ENCODE measurements at regions not wholly inside any gene's neighbourhood (a gene's known extent, or its start where the extent isn't known, plus 50 kb on each side); places are given as distances from the start of the nearest gene placed in this dataset.
"Not testable (repeated sequence)": the region's sequence is repeated elsewhere in the genome, so short reads cannot be mapped to it uniquely, and the experiment has no call there.

DNA sequence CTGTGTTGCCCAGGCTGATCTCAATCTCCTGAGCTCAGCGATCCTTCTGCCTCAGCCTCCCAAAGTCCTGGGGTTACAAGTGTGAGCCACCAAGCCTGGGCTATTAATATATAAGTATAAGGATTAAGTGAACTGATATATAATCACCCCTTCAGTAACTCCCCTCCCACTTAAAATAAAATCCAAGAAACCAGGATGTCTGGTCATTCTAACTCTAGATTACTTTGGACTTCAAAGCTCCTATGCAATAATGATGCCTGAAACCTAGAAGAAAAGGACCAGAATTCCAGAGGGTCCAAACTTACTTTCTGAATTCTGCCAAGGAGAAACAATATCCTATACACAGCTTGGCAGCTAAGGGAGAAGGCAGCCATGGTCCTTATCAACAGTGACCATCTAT is 206.8 kb upstream of the ZNF217 start:
- DNase-seq: no peak

DNA sequence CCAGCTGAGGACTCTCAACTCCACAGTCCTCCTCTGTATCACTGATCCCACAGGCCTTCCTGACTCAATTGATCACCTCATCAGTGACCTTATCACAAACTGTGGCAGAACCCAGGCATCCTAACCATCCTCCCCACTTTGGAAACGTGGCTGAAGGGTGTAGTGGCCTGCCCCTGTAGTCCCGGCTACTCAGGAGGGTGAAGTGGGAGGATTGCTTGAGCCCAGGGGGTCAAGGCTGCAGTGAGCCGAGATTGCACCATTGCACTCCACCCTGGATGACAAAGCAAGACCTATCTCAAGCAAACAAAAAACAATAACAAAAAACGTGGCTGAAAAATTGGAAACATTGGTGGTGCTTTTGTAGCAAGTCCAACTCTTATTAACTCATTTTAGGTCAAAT is 203.4 kb upstream of the ZNF217 start:
- DNase-seq: no peak

DNA sequence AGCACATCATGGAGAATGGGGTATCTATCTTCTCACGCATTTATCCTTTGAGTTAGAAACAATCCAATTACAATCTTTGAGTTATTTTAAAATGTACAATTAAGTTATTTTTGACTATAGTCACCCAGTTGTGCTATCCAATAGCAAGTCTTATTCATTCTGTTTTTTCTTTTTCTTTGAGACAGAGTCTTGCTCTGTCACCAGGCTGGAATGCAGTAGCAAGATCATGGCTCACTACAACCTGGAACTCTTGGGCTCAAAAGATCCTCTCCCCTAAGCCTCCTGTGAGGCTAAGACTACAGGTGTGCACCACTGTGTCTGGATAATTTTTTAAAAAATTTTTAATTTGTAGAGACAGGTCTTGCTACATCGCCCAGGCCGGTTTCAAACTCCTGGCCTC is 201.5 kb upstream of the ZNF217 start:
- DNase-seq: no peak

DNA sequence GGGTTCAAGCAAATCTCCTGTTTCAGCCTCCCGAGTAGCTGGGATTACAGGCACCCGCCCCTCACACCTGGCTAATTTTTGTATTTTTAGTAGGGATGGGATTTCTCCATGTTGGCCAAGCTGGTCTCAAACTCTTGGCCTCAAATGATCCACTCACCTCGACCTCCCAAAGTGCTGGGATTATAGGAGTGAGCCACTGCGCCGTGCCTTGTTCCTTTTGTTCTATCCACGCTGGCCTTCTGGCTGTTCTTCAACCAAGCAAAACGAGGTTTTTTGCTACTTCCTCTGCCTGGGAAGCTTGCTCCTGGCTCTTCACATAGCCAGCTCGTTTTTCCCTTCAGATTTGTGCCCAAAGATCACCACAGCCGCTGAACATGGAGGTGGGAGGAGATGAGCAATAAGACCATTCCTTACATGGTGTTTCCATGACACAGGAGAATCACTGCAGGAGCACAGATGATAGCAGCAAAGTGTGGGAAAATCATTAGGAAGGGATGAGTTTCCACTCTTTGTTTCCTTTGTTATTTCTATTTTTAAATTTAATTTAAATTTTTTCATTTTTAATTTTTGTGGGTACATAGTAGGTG is 201.0 kb upstream of the ZNF217 start:
- DNase-seq: no peak

DNA sequence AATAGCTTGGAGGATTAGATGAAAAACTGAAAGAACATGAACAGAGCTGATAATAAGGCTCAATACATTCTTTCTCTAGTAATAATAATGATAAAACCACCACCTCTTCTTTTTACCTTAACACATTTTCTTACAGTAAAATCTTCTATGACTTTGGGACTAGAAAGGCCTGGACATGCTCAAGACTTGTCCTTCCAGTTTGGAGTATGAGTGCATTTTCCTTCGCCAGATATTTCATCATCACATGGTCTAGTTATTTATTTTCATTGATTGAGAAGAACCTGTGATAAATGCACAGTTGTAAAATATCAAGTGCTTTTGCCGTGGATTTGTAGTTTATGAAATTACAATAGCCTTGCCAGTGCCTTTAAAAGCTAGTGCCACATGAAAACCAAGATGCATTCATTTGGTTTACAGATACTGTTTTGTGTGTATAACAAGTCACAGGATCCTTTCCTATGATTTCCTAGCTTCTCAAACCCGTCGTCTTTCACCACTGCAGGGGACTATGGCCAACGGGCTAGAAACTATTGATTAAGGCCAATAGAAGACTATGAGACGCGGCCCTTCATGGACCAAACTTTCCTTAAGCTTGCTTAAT is 200.2 kb upstream of the ZNF217 start:
- DNase-seq: no peak

DNA sequence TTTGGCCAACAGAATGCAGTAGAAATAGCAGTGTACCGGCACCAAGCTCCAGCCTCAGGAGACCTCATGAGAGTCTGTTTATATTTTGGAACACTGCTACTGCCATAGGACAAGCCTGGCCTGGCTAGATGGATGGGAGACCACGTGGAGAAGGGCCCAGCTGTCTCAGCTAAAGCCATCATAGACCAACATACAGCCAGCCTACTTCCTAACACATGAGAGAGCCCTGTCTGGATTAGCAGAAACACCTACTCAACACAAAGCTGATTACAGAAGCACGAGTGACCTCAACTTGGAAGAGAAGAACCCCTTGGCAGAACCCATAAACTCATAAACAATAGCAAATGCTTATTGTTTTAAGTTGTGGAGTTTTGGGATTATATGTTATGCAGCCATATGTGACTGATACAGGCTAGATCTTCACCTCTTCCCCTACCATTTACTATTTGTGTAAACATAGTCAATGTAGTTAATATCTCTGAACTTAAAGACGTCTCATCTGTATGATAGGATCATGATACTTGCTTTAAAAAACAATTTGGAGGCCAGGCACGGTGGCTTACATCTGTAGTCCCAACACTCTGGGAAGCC is 199.4 kb upstream of the ZNF217 start:
- DNase-seq: peak; percentile 67

DNA sequence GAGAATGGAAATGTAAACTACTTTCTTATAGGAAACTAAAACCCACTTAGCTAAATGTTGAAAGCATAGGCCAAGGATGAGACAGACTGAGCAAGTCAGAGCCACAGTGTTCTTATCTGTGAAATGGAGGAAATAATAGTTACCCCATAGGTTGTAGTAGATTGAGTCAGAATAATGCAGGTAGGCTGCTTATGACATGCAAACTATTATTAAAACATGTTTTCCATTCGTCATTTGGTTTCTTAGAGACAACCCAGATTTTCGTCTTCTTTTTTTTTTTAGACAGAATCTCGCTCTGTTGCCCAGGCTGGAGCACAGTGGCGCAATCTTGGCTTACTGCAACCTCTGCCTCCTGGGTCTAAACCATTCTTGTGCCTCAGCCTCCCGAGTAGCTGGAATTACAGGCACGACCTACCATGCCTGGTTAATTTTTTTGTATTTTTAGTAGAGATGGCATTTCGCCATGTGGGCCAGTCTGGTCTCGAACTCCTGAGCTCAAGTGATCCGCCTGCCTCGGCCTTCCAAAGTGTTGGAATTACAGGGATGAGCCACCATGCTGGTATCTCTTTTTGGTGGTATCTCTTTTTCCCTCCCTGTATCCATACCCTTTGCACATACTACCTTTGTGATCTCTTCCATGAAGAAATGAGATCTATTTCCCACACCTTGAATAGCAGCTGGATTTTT is 196.5 kb upstream of the ZNF217 start:
- no peak for DNase-seq

DNA sequence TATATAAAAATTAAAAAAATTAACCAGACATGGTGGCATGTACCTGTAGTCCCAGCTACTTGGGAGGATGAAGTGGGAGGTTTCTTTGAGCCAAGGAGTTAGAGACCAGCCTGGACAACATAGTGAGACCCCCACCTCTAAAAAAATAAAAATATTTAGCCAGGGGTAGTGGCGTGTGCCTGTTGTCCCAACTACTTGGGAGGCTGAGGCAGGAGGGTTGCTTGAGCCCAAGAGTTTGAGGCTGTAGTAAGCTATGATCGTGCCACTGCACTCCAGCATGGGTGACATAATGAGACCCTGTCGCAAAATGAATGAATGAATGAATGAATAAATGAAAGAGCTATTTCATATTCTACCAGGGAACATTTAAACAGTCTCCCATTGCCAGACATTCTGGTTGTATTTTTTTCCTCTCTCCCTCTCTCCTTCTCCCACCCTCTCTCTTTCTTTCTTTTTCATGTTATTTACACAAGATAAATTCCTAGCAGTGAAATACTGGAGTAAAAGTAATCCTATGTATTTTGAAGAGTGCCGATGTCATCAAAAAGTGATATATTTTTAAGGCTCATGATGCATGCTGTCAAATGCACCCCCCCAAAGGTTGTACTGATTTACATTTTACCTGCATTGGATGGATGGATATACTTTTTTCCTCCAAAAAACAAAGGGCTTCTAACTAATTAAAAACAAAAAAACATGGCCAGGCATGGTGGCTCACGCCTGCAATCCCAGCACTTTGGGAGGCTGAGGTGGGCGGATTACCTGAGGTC is 194.8 kb upstream of the ZNF217 start:
- DNase-seq: no peak

DNA sequence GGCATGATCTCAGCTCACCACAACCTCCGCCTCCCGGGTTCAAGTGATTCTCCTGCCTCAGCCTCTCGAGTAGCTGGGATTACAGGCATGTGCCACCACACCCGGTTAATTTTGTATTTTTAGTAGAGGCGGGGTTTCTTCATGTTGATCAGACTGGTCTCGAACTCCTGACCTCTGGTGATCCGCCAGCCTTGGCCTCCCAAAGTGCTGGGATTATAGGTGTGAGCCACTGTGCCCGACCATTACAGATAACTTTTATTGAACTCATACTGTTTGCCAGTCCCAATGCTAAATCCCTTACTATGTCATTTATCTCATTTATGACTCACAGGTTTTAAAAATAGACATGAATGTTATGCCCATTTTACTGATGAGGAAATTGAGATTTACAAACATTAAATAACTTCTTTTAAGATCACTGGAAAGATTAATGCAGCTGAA is 193.9 kb upstream of the ZNF217 start:
- not testable (repeated sequence) for DNase-seq

DNA sequence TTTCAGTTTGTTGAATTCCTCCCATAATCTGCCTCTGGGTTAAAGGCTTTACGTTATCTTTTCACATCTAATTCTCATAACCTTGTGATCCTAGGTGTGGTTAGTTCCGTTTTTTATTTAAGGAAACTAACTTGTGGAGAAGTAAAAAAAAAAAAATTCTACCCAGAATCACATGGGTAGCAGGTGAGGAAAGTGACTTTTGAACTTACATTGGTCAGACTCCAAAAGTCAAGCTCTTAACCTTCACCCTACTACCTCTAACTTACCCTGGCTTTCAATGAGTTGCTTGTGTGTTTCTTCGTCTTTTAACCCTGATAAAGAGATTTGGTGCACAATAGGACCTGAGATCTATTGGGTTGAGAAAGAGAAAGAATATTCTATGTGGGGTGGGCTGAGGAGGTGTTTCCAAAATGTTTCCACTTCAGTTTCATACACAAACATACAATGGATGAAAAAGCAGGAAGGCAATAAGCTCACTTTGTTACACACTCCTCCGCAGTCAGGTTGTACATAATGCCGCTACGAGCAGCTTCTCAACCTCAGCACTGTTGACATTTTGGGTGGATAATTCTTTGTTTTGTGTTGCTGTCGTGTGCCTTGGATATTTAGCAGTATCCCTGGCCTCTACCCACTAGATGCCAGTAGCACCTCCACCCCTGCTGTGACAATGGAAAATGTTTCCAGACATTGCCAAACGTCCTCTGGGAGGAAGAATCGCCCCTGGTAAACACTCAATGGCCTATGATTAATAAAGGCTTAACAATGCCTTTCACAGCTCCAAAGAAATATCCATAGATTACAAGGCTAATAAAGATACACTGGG is 193.0 kb upstream of the ZNF217 start:
- no peak for DNase-seq

DNA sequence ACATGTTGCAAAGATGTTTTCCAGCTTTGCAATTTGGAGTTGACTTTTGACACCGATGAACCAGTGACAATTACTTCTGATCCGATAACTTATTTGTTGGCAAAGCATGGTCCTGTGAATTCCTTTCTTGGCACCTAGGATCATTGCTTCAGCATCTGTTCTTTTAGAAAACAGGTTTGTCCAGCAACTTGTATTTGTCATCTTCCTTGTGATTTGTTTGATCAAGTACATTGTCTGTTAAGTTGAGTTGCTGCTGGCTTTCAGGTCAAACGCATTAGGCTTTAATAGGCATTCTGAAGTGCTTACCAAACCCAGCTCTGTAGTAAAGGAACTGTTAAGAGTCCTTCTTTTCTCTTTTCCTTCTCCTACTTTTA is 192.4 kb upstream of the ZNF217 start:
- DNase-seq: no peak

DNA sequence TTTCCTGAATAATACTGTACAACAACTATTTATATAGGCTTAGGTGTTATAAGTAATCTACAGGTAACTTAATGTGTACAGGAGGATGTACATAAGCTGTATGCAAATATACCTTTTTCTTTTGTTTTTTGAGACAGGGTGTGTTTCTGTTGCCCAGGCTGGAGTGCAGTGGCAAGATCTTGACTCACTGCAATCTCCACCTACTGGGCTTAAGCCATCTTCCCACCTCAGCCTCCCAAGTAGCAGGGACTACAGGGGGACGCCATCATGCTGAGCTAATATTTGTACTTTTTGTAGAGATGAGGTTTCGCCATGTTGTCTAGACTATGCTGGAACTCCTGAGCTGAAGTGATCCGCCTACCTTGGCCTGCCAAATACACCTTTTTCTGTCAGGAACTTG is 191.7 kb upstream of the ZNF217 start:
- DNase-seq: no peak

DNA sequence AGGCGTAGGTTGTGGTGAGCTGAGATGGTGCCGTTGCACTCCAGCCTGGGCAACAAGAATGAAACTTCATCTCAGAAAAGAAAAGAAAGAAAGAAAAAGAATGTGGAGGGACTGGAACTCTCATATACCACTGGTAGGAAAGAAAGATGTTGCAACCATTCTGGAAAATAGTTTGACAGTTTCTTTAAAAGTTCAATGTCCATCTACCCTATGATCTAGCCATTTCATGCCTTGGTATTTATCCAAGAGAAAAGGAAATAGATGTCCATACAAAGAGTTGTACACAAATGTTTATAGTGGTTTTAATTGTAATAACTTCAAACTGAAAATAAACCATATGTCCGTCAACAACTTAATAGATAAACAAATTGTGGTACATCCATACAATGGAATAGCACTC is 190.1 kb upstream of the ZNF217 start:
- no peak for DNase-seq

DNA sequence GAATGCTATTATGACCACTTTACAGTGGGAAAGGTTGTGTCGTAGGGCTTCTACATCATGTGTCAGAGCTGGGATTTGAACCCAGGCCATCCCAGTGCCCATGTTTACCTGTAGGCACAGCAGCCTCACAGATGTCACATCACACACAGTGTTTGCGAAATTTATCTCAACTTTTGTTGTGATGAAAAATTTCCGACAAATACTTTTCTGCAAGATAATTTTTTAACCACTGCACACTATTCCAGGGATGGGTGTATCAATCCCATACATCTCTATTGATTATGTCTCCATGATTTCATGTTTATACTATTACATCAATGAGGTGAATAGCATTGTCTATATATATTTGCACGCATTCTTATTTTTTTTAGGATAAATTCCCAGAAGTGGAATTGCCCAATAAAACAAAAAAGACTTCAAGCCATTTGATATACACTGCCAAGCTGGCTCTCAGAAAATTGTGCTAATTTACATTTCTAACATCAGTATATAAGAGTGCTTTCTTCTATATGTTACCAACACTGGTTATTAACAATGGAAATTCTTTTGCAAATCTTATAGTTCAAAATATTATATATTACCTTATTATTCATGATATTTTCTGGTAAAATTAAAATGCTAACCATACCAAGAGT is 189.1 kb upstream of the ZNF217 start:
- no peak for DNase-seq

DNA sequence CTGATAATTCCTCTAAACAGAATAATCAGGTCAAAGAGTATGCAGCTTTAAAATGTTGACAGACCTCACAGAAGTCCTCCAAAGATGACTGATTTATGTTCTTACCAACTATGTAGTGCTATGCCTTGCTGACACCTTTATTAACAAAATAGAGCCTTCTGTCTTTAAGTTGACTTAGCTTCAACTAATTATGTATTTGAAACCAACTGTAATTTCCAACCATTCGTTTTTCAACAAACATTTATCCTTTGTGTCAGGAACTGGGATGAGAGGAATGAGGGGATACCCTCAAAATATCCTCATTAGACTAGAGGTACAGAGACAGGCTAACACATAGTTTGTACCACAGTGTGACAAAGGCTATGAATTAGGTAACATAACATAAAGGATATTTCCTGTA is 186.2 kb upstream of the ZNF217 start:
- DNase-seq: no peak

DNA sequence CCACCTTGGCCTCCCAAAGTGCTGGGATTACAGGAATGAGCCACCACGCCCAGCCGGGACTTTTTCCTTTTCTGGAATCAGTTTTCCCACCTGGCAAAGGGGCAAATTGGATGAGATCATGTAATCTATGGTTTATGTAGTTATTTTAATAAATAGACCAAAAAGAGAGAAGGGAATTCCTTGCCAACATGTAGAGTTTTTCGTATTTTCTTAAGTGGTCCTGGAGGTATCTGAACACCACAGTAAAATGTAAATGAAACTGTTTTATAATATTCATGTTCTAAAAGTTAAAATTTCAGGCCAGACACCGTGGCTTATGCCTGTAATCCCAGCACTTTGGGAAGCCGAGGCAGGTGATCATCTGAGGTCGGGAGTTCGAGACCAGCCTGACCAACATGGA is 185.1 kb upstream of the ZNF217 start:
- no peak for DNase-seq

DNA sequence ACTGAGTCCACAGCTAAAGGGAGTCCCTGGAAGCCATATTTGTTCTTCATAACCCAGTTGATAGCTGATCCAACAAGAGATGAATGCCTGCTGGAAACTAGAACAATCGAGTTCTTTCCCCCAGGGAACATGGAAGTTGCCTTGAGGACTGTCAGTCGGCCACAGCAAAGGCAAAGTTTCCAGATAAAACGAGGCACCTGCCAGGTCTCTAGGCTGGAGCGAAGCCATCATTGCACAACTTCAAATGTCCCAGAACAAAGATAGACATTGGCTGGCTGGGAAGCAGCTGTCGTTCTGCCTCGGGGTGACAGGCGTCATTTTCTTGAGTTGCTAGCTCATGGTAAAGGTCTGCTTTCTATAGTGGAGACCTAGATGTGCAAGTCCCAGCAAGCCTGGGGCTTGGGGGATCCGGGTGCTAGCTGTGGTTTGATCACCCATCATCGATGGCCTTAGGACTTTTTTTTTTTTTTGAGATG is 184.4 kb upstream of the ZNF217 start:
- DNase-seq: no peak

DNA sequence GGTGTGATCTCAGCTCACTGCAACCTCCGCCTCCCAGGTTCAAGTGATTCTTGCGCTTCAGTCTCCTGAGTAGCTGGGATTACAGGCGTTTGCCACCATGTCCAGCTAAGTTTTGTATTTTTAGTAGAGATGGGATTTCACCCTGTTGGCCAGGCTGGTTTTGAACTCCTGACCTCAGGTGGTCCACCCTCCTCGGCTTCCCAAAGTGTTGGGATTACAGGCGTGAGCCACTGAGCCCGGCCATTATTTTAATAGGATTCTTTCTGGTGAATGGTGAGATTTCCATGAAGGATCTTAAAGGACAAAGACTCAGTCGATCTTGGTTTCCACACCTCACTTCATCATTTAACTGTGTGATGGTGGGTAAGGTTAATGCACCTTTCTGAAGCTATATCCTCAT is 183.8 kb upstream of the ZNF217 start:
- DNase-seq: not testable (repeated sequence)

DNA sequence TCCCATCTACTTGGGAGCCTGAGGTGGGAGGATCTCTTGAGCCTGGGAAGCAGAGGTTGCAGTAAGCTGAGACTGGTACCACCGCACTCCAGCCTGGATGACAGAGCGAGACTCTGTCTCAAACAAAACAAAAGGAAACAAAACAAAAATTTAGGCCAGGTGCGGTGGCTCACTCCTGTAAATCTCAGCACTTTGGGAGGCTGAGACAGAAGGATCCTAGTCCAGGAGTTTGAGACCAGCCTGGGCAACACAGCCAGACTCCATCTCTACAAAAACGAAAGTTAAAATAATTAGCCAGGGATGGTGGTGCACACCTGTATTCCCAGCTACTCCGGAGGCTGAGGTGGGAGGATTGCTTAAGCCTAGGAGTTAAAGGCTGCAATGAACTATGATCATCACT is 183.2 kb upstream of the ZNF217 start:
- DNase-seq: no peak

DNA sequence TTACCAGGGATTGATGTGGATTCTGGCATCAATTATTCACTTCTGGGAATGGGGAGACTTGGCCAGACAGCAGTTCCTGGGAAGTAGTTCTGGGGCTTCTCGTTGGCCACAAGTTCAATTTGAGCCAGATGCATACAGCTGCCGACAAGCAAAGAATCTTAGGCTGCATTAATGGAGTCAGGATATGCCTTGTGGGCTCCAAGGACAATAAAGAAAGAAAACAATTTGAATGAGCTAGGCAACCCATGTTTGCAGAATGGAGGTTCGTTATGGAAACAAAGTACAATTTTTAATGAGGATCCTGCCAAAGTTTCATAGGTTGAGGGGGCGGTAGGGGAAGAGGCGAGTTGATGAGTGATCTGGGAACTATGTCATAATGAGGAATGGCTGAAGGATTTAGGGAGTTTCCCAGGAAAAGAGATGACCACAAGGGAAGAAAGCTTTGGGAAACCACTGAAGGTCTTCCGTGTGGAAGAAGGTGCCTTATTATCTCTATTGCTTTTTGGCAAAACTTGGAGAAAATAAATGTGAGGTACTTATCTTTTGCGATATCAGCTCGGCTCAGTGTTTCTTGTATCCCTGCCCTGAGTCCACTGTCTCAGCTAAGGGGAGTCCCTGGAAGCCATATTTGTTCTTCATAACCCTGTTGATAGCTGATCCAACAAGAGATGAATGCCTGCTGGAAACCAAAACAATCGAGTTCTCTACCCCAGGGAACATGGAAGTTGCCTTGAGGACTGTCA is 181.0 kb upstream of the ZNF217 start:
- peak; percentile 86 for DNase-seq

Data from tongue (tissue), 1 donor.